HEK293 (cell line): ENCODE measurements at regions not wholly inside any gene's neighbourhood (a gene's known extent, or its start where the extent isn't known, plus 50 kb on each side); places are given as distances from the start of the nearest gene placed in this dataset.

Source experiments
- CTCF ChIA-PET: fragments of 350-600 bp; formaldehyde crosslinking; extraction: SDS; loops from one replicate; lab custom pipeline; 2021; ENCODE audit warnings: antibody characterized with exemption; lab: Yijun Ruan, JAX
- POLR2A ChIA-PET: fragments of 300-600 bp; formaldehyde crosslinking; extraction: SDS; loops from one replicate; lab custom pipeline; 2020; ENCODE audit warnings: antibody characterized with exemption, inconsistent platforms; lab: Yijun Ruan, JAX
- H3K27ac ChIP-seq: fragments of 200-500 bp; sonication (Bioruptor generic); 2 replicates; pipeline ENCODE4 v1.5.1; 2014; ENCODE audit warnings: low read depth, low read length, control low read depth, inconsistent platforms; ENCODE audit errors: extremely low read depth
- H3K36me3 ChIP-seq, 2 experiments: fragments of 200-500 bp in 1 of 2; sonication (Bioruptor generic) in 1 of 2; 1 replicate in 1 of 2; 2 replicates in 1 of 2; pipeline ENCODE4 v1.5.1; 2014 to 2017; ENCODE audit warnings: inconsistent platforms in 2 of 2, low read length in 2 of 2; ENCODE audit not compliant: control insufficient read depth in 2 of 2, insufficient read depth in 1 of 2
- H3K4me1 ChIP-seq: fragments of 200-500 bp; sonication (Bioruptor generic); 2 replicates; pipeline ENCODE4 v1.5.1; 2014; ENCODE audit warnings: mild to moderate bottlenecking, low read length, inconsistent platforms; ENCODE audit not compliant: control insufficient read depth, insufficient read depth
- H3K4me3 ChIP-seq: 2 replicates; pipeline ENCODE4 v1.5.1; 2011; ENCODE audit warnings: low read depth, mild to moderate bottlenecking, control low read depth, low read length, moderate library complexity
- H3K9me3 ChIP-seq: fragments of 200-500 bp; sonication (Bioruptor generic); 2 replicates; pipeline ENCODE4 v1.5.1; 2014; ENCODE audit warnings: low read depth, low read length, inconsistent platforms; ENCODE audit not compliant: control insufficient read depth, insufficient read depth
- KLF1 ChIP-seq: fragments of 450-650 bp; formaldehyde crosslinking; IDR thresholded peaks from 2 replicates; pipeline ENCODE4 v1.5.1; 2016; ENCODE audit warnings: missing biosample characterization, missing genetic modification characterization
- ZBTB11 ChIP-seq: fragments of 450-650 bp; formaldehyde crosslinking; conservative IDR thresholded peaks from 2 replicates; pipeline ENCODE4 v1.5.1; 2016; ENCODE audit warnings: low read depth, missing biosample characterization, missing genetic modification characterization
- ZNF140 ChIP-seq: fragments of 450-650 bp; formaldehyde crosslinking; IDR thresholded peaks from 2 replicates; pipeline ENCODE4 v1.5.1; 2016; ENCODE audit warnings: missing biosample characterization, missing genetic modification characterization
- ZNF558 ChIP-seq: fragments of 450-650 bp; formaldehyde crosslinking; IDR thresholded peaks from 2 replicates; pipeline ENCODE4 v1.5.1; 2016; ENCODE audit warnings: missing biosample characterization, missing genetic modification characterization
- ZNF664 ChIP-seq: fragments of 450-650 bp; formaldehyde crosslinking; IDR thresholded peaks from 2 replicates; pipeline ENCODE4 v1.5.1; 2016; ENCODE audit warnings: missing biosample characterization, missing genetic modification characterization
- ZNF670 ChIP-seq: fragments of 450-650 bp; formaldehyde crosslinking; IDR thresholded peaks from 2 replicates; pipeline ENCODE4 v1.5.1; 2016; ENCODE audit warnings: missing biosample characterization, missing genetic modification characterization, low read depth
- ZNF704 ChIP-seq: fragments of 450-650 bp; formaldehyde crosslinking; IDR thresholded peaks from 2 replicates; pipeline ENCODE4 v1.5.1; 2016; ENCODE audit warnings: missing biosample characterization, missing genetic modification characterization
- ZNF776 ChIP-seq: fragments of 450-650 bp; formaldehyde crosslinking; IDR thresholded peaks from 2 replicates; pipeline ENCODE4 v1.5.0; 2017; ENCODE audit warnings: missing biosample characterization, missing genetic modification characterization, borderline replicate concordance
- ZNF785 ChIP-seq: fragments of 450-650 bp; formaldehyde crosslinking; IDR thresholded peaks from 2 replicates; pipeline ENCODE4 v1.5.1; 2016; ENCODE audit warnings: missing biosample characterization, missing genetic modification characterization
- ZSCAN4 ChIP-seq: fragments of 450-650 bp; formaldehyde crosslinking; IDR thresholded peaks from 2 replicates; pipeline ENCODE4 v1.5.1; 2017; ENCODE audit warnings: missing biosample characterization, missing genetic modification characterization

- H3K9me3 ChIP-seq = no peaks in the 10 kb centered on the region
- ChIA-PET CTCF (no interaction called here), POLR2A (no interaction called here)
- no peak overlapping the region for H3K27ac ChIP-seq
- peaks cover 23% of the 10 kb centered on the region for H3K4me1 ChIP-seq
- H3K4me3 ChIP-seq = no peak overlapping the region
- H3K36me3 ChIP-seq = no peaks in the 10 kb centered on the region
- TF ChIP-seq ZSCAN4 (tag by site-specific recombination) (peak; percentile 79), ZNF670 (tag by site-specific recombination) (no peak), ZNF785 (tag by site-specific recombination) (no peak), KLF1 (tag by site-specific recombination) (no peak)
Observed at GRCh38 chr10:121267236-121268003, 330.8 kb downstream of the FGFR2 start.

- POLR2A ChIA-PET = no interaction called here
- peaks cover 13% of the 10 kb centered on the region for H3K4me1 ChIP-seq
- H3K27ac ChIP-seq = no peak overlapping the region
- no peak for TF ChIP-seq ZNF776 (tag by site-specific recombination)
- no peak for TF ChIP-seq ZNF558
- no peak for TF ChIP-seq ZBTB11 (tag by site-specific recombination)
- 0 out of 2 replicates have a peak, but pooled peaks have one; percentile 20 for TF ChIP-seq ZNF664 (tag by site-specific recombination)
- no peaks in the 10 kb centered on the region for H3K9me3 ChIP-seq
- H3K36me3 ChIP-seq = no peaks in the 10 kb centered on the region
- no peak overlapping the region for H3K4me3 ChIP-seq
- CTCF ChIA-PET = interaction anchor here (0.5 to 0.9 kb wide), 2 partner anchors 12 to 198 kb away, joined by 3 read pairs; no protein-coding TSS in a partner anchor
Observed at GRCh38 chr10:121268363-121268762, 329.9 kb downstream of the FGFR2 start.

- H3K27ac ChIP-seq = no peak overlapping the region
- no peaks in the 10 kb centered on the region for H3K36me3 ChIP-seq
Observed at GRCh38 chr10:121268863-121269432, 329.3 kb downstream of the FGFR2 start.

More at GRCh38 chr10:121268863-121269432, 329.3 kb downstream of the FGFR2 start:
- no peak overlapping the region for H3K4me3 ChIP-seq
- peaks cover 8% of the 10 kb centered on the region for H3K4me1 ChIP-seq
- H3K9me3 ChIP-seq = no peaks in the 10 kb centered on the region
- no peak for TF ChIP-seq ZNF140 (tag by site-specific recombination)
- no peak for TF ChIP-seq ZNF704
- no peak for TF ChIP-seq ZNF664 (tag by site-specific recombination)
- CTCF ChIA-PET = interaction anchor here (0.5 to 0.9 kb wide), 2 partner anchors 11 to 199 kb away, joined by 3 read pairs; no protein-coding TSS in a partner anchor
- POLR2A ChIA-PET = no interaction called here
